GM18870 (cell line): ENCODE measurements at regions not wholly inside any gene's neighbourhood (a gene's known extent, or its start where the extent isn't known, plus 50 kb on each side); places are given as distances from the start of the nearest gene placed in this dataset.
A peak's percentile ranks its signal among the peaks of the same experiment; 100 is the strongest.
"Not testable (repeated sequence)": the region's sequence is repeated elsewhere in the genome, so short reads cannot be mapped to it uniquely, and the experiment has no call there.

ENCODE experiments used
- ATAC-seq: cut with Tn5 transposase; IDR thresholded peaks from one replicate; pipeline ENCODE4 v1.9.1; 2021; ENCODE audit warnings: moderate library complexity; ENCODE audit not compliant: unreplicated experiment

- ATAC-seq: not testable (repeated sequence)
Observed at GRCh38 chr9:106203815-106204516, 509.6 kb downstream of the TMEM38B start.

GRCh38 chr9:106207298-106207697 is 513.0 kb downstream of the TMEM38B start:
- no peak for ATAC-seq

- peak; percentile 71 for ATAC-seq
Observed at GRCh38 chr9:106218427-106218826, 524.1 kb downstream of the TMEM38B start.

GRCh38 chr9:106218854-106219253 is 524.5 kb downstream of the TMEM38B start:
- ATAC-seq: peak; percentile 75

- no peak for ATAC-seq
Observed at GRCh38 chr9:106220415-106220814, 526.1 kb downstream of the TMEM38B start.

- no peak for ATAC-seq
Observed at GRCh38 chr9:106228861-106229260, 534.5 kb downstream of the TMEM38B start.

DNA sequence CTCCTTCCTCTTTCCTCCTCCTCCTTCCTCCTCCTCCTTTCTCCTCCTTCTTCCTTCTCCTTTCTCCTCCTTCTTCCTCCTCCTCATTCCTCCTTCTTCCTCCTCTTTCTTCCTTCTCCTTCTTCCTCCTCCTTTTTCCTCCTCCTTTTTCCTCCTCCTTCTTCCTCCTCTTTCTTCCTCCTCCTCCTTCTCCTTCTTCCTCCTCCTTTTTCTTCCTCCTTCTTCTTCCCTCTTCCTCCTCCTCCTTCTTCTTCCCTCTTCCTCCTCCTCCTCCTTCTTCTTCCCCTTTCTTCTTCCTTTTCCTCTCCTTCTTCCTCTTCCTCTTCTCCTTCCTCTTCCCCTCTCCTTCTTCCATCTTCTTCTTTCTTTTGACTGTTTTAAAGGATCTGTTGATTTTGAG is 538.8 kb downstream of the TMEM38B start:
- ATAC-seq: no peak

DNA sequence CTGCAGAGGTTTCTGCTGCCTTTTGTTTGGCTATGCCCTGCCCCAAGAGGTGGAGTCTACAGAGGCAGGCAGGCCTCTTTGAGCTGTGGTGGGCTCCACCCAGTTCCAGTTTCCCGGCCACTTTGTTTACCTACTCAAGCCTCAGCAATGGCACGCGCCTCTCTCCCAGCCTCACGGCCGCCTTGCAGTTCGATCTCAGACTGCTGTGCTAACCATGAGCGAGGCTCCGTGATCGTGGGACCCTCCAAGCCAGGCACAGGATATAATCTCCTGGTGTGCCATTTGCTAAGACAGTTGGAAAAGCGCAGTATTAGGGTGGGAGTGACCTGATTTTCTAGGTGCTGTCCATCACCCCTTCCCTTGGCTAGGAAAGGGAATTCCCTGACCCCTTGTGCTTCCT is 566.6 kb downstream of the TMEM38B start:
- ATAC-seq: not testable (repeated sequence)

DNA sequence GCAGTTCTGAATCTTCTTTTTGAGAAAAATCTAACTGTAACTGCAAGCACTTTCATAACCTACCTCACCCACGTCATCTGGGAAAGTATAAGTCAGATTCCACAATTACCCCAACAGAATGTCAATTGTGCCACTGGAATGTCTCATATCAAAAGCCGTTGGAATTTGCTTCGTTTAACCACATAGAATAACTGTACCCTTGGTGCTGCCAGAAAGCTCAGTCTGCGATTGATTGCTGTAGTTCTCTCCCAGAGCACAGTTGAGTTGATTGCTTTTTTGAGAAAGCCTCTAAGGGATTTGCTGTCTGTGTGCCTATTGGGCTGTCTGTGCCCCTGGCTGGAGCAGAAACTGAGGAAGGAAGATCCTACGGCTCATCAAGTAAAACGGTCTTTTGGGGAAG is 583.6 kb downstream of the TMEM38B start:
- no peak for ATAC-seq

GRCh38 chr9:106283769-106284168 is 579.2 kb upstream of the ZNF462 start:
- ATAC-seq: no peak

DNA sequence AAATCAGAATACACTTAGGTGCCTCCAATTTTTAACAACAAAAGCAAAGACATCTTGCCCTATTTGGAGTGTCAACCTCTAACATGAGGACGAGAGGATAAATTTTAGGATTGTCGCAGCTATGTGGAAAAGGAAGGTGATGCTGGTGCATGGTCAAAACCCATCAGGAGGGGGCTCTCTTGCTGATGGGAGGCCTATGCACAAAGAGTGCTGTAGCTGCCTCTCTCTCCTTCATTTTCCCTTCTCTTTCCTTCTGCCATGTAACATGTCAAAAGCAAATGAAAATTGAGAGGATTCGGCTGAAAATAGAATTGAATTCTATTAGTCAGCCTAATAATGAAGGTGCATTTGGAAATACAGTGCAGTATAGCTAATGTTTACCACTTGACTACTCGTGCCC is 578.7 kb upstream of the ZNF462 start:
- ATAC-seq: no peak

- ATAC-seq: no peak
Observed at GRCh38 chr9:106286249-106286648, 576.7 kb upstream of the ZNF462 start.

GRCh38 chr9:106287091-106287631 is 575.8 kb upstream of the ZNF462 start:
- no peak for ATAC-seq

- ATAC-seq: no peak
Observed at GRCh38 chr9:106287731-106288130, 575.2 kb upstream of the ZNF462 start.

- no peak for ATAC-seq
Observed at GRCh38 chr9:106288689-106289088, 574.3 kb upstream of the ZNF462 start.

DNA sequence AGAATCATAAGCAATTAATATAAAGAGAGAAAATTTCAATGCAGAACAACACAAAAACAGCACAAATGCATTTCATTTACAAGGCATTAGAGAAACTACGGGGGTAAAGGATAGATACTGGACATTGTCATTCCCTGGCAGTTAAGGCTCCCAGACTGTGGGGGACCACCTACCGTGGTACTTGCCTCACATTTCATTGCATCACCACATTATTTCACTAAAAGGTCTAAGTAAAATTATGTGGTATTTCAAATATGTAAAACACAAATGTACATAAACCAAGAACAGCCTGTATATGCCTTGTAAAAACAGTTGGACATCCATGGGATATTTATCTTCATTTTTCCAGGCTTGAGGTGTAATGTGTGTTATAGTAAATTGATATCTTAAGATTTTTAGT is 571.2 kb upstream of the ZNF462 start:
- ATAC-seq: no peak

GRCh38 chr9:106296426-106296825 is 566.5 kb upstream of the ZNF462 start:
- no peak for ATAC-seq

DNA sequence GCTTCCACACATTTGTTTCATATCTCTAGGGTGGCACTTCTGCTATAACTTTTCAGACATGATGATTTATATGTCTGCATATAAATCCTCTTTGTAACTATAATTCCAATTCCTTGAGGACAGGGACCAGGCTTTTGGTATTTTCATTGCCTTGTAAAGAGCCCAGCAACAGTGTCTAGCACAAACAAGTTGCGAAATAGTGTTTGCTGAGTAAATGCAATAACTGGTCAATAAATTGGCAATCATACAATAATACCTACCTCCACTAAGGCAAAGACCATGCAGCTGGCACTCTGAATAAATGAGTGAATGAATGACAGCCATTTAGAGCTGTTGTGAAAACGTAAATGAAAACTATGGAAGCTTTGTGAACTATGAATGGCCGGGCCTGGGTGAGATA is 564.0 kb upstream of the ZNF462 start:
- no peak for ATAC-seq

DNA sequence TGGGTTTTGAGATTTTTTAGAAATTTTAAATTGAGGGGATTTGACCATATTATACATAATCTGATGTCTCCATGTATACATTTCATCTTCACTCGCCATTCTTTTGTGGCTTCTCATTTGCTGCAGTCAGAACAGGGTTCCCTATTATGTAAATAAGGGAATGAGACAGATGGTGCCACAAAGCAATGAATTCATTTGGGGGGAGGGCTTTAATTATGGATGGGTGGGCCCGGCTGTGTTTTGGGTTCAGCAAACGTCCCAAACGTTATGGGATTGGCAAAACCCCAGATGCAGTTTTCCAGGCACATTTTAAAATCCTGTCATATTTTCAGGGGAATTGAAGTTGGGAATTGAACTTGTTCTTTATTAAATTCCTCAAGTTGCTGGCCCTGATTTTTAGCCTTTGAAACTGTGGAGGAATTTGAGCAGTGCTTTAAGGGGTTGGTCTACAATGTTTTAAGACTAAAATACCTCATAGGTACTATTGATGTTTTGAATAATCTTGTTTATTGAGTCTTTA is 558.5 kb upstream of the ZNF462 start:
- no peak for ATAC-seq

DNA sequence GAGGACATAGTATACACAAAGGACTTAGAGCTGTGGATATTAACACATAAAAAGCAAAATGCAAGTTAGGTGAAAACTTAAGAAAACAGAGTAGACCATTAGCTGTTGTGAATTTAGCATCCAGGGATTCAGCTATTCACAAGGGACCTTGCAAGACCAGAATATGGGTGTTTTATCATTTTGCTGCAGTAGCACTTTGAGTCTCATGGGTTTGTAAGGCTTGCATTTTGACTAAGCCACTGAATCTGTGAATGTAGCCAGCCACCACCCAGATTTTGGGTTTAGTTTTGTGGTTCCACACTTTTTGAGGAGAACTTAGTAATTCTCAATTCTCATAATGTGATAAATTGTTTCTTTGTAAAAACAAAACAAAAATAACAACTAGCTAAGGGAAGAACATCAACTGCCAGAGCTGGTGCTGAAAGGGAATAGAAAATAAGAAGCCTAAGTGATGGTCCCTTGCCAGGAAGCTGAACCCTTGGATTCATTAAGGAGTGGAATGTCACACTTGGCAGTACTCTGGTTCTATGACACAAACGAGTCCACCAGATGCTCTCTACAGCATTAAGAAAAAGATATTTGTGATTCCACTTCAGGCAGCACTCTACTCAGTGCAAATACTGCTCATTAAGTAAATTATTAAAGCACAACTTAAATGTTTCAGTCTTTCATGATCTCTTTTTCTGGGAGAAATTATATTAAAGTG is 557.4 kb upstream of the ZNF462 start:
- no peak for ATAC-seq

DNA sequence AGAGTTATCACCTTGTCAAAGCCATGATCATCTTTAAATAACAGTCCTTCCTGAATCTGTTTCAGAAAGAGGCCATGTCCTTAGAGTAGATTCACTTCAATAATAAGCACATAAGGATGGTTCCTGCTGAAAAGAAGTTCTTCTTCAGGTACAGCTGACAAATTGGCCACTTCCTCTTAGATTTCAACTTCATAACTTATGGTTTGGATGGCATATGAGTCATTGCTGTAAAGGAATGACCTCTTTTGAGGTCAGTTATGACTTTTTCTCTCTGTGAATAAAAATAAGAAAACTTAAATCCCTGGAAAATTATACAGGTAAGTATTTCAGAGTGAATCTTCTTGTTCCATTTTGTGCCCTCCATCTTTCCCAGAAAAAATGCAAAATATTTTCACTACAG is 555.3 kb upstream of the ZNF462 start:
- peak; percentile 54 for ATAC-seq

DNA sequence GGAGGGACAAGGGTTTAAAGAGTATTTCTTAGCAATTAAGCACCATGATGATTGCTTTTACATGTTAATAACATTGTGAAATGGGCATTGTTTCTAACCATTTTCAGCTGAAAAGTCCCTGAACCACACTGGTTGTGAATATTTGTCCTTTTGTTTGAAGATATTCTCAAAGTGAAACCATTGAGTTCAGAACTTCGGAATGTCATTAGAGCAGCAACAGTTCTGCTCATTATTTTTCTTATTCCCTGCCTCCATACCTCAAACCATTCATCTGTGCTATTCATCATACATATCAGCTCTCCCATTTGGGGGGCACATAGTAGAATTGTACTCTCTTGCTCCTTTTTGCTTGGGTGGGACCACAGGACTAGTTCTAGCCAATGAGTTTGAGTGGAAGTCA is 553.0 kb upstream of the ZNF462 start:
- no peak for ATAC-seq
